ENCODE measurements at regions not wholly inside any gene's neighbourhood (a gene's known extent, or its start where the extent isn't known, plus 50 kb on each side); places are given as distances from the start of the nearest gene placed in this dataset.
"Not testable (repeated sequence)": the region's sequence is repeated elsewhere in the genome, so short reads cannot be mapped to it uniquely, and the experiment has no call there.

- H3K9me3 ChIP-seq (ENCODE audit: control insufficient read depth, low read length, poor library complexity, severe bottlenecking), result no peaks in the 10 kb centered on the region
- Mint-ChIP-seq H3K27ac (no peak overlapping the region), H3K27me3 (no peaks in the 10 kb centered on the region), H3K4me1 (no peaks in the 10 kb centered on the region), H3K36me3 (ENCODE audit: low read depth) (no peaks in the 10 kb centered on the region), H3K4me3 (no peak overlapping the region)
- DNase-seq, result no peak
- no peak for ATAC-seq
Measured at GRCh38 chr3:76300746-76301145, 515.4 kb upstream of the ZNF717 start.

- DNase-seq, result no peak
- no peak overlapping the region for H3K27ac Mint-ChIP-seq
- H3K36me3 Mint-ChIP-seq (ENCODE audit: low read depth), result no peaks in the 10 kb centered on the region
- ATAC-seq, result no peak
- no peaks in the 10 kb centered on the region for H3K9me3 ChIP-seq (ENCODE audit: control insufficient read depth, low read length, poor library complexity, severe bottlenecking)
- H3K4me3 Mint-ChIP-seq, result no peak overlapping the region
- H3K27me3 Mint-ChIP-seq, result no peaks in the 10 kb centered on the region
- no peaks in the 10 kb centered on the region for H3K4me1 Mint-ChIP-seq
Measured at GRCh38 chr3:76307556-76307955, 522.2 kb upstream of the ZNF717 start.

- no peaks in the 10 kb centered on the region for H3K9me3 ChIP-seq (ENCODE audit: control insufficient read depth, low read length, poor library complexity, severe bottlenecking)
- DNase-seq (no peak), ATAC-seq (no peak)
- Mint-ChIP-seq H3K4me3 (no peak overlapping the region), H3K4me1 (no peaks in the 10 kb centered on the region), H3K36me3 (ENCODE audit: low read depth) (no peaks in the 10 kb centered on the region), H3K27me3 (no peaks in the 10 kb centered on the region), H3K27ac (no peak overlapping the region)
Measured at GRCh38 chr3:76308541-76308940, 523.2 kb upstream of the ZNF717 start.

- H3K4me1 Mint-ChIP-seq, result no peaks in the 10 kb centered on the region
- DNase-seq (no peak), ATAC-seq (no peak)
- H3K4me3 Mint-ChIP-seq, result no peak overlapping the region
- no peaks in the 10 kb centered on the region for H3K36me3 Mint-ChIP-seq (ENCODE audit: low read depth)
- no peaks in the 10 kb centered on the region for H3K27me3 Mint-ChIP-seq
- no peak overlapping the region for H3K27ac Mint-ChIP-seq
- no peaks in the 10 kb centered on the region for H3K9me3 ChIP-seq (ENCODE audit: control insufficient read depth, low read length, poor library complexity, severe bottlenecking)
Measured at GRCh38 chr3:76310089-76310488, 524.7 kb upstream of the ZNF717 start.

- ATAC-seq (no peak), DNase-seq (no peak)
- Mint-ChIP-seq H3K4me1 (no peaks in the 10 kb centered on the region), H3K4me3 (no peak overlapping the region), H3K36me3 (ENCODE audit: low read depth) (no peaks in the 10 kb centered on the region), H3K27me3 (no peaks in the 10 kb centered on the region), H3K27ac (no peak overlapping the region)
- H3K9me3 ChIP-seq (ENCODE audit: control insufficient read depth, low read length, poor library complexity, severe bottlenecking), result no peaks in the 10 kb centered on the region
Measured at GRCh38 chr3:76310667-76311066, 525.3 kb upstream of the ZNF717 start.

- no peak overlapping the region for H3K27ac Mint-ChIP-seq
- H3K27me3 Mint-ChIP-seq, result no peaks in the 10 kb centered on the region
- ATAC-seq, result no peak
- H3K4me1 Mint-ChIP-seq, result no peaks in the 10 kb centered on the region
- H3K4me3 Mint-ChIP-seq, result no peak overlapping the region
- DNase-seq, result no peak
- no peaks in the 10 kb centered on the region for H3K36me3 Mint-ChIP-seq (ENCODE audit: low read depth)
- H3K9me3 ChIP-seq (ENCODE audit: control insufficient read depth, low read length, poor library complexity, severe bottlenecking), result no peaks in the 10 kb centered on the region
Measured at GRCh38 chr3:76311941-76312340, 526.6 kb upstream of the ZNF717 start.

- H3K9me3 ChIP-seq (ENCODE audit: control insufficient read depth, low read length, poor library complexity, severe bottlenecking); H3K4me1 Mint-ChIP-seq; H3K36me3 Mint-ChIP-seq (ENCODE audit: low read depth); H3K27me3 Mint-ChIP-seq; H3K27ac Mint-ChIP-seq; DNase-seq; ATAC-seq; H3K4me3 Mint-ChIP-seq: not testable (repeated sequence)
Measured at GRCh38 chr3:76315906-76316305, 530.6 kb upstream of the ZNF717 start.

GRCh38 chr3:76321614-76322013, 536.3 kb upstream of the ZNF717 start:
- ATAC-seq, result no peak
- no peaks in the 10 kb centered on the region for H3K36me3 Mint-ChIP-seq (ENCODE audit: low read depth)
- H3K4me1 Mint-ChIP-seq, result no peaks in the 10 kb centered on the region
- no peak overlapping the region for H3K4me3 Mint-ChIP-seq
- no peak overlapping the region for H3K27ac Mint-ChIP-seq
- DNase-seq, result no peak
- no peaks in the 10 kb centered on the region for H3K9me3 ChIP-seq (ENCODE audit: control insufficient read depth, low read length, poor library complexity, severe bottlenecking)
- H3K27me3 Mint-ChIP-seq, result no peaks in the 10 kb centered on the region

- no peak for ATAC-seq
- Mint-ChIP-seq H3K27me3 (no peaks in the 10 kb centered on the region), H3K4me3 (no peak overlapping the region), H3K27ac (no peak overlapping the region), H3K4me1 (no peaks in the 10 kb centered on the region), H3K36me3 (ENCODE audit: low read depth) (no peaks in the 10 kb centered on the region)
- H3K9me3 ChIP-seq (ENCODE audit: control insufficient read depth, low read length, poor library complexity, severe bottlenecking), result no peaks in the 10 kb centered on the region
- DNase-seq, result no peak
Measured at GRCh38 chr3:76324101-76324500, 538.8 kb upstream of the ZNF717 start.

- no peak for ATAC-seq
- no peak overlapping the region for H3K4me3 Mint-ChIP-seq
- H3K36me3 Mint-ChIP-seq (ENCODE audit: low read depth), result no peaks in the 10 kb centered on the region
- no peak overlapping the region for H3K27ac Mint-ChIP-seq
- DNase-seq, result no peak
- no peaks in the 10 kb centered on the region for H3K4me1 Mint-ChIP-seq
- no peaks in the 10 kb centered on the region for H3K27me3 Mint-ChIP-seq
- no peaks in the 10 kb centered on the region for H3K9me3 ChIP-seq (ENCODE audit: control insufficient read depth, low read length, poor library complexity, severe bottlenecking)
Measured at GRCh38 chr3:76345878-76346277, 560.5 kb upstream of the ZNF717 start.

GRCh38 chr3:76346690-76347089, 561.3 kb upstream of the ZNF717 start:
- no peaks in the 10 kb centered on the region for H3K9me3 ChIP-seq (ENCODE audit: control insufficient read depth, low read length, poor library complexity, severe bottlenecking)
- ATAC-seq, result no peak
- H3K27ac Mint-ChIP-seq, result no peak overlapping the region
- DNase-seq, result no peak
- H3K4me1 Mint-ChIP-seq, result no peaks in the 10 kb centered on the region
- no peaks in the 10 kb centered on the region for H3K36me3 Mint-ChIP-seq (ENCODE audit: low read depth)
- no peak overlapping the region for H3K4me3 Mint-ChIP-seq
- no peaks in the 10 kb centered on the region for H3K27me3 Mint-ChIP-seq

GRCh38 chr3:76349715-76350480, 564.5 kb upstream of the ZNF717 start:
- no peaks in the 10 kb centered on the region for H3K27me3 Mint-ChIP-seq

GRCh38 chr3:76352051-76352450, 566.7 kb upstream of the ZNF717 start:
- no peak overlapping the region for H3K27ac Mint-ChIP-seq
- no peaks in the 10 kb centered on the region for H3K36me3 Mint-ChIP-seq (ENCODE audit: low read depth)
- no peaks in the 10 kb centered on the region for H3K27me3 Mint-ChIP-seq
- H3K9me3 ChIP-seq (ENCODE audit: control insufficient read depth, low read length, poor library complexity, severe bottlenecking), result no peaks in the 10 kb centered on the region
- ATAC-seq (no peak), DNase-seq (no peak)
- H3K4me3 Mint-ChIP-seq, result no peak overlapping the region
- no peaks in the 10 kb centered on the region for H3K4me1 Mint-ChIP-seq

More at GRCh38 chr3:76349715-76350480, 564.5 kb upstream of the ZNF717 start:
- Mint-ChIP-seq H3K27ac (no peak overlapping the region), H3K4me3 (no peak overlapping the region), H3K4me1 (no peaks in the 10 kb centered on the region), H3K36me3 (ENCODE audit: low read depth) (no peaks in the 10 kb centered on the region)
- ATAC-seq, result no peak
- H3K9me3 ChIP-seq (ENCODE audit: control insufficient read depth, low read length, poor library complexity, severe bottlenecking), result no peaks in the 10 kb centered on the region
- no peak for DNase-seq

- Mint-ChIP-seq H3K4me3 (no peak overlapping the region), H3K27me3 (no peaks in the 10 kb centered on the region), H3K36me3 (ENCODE audit: low read depth) (no peaks in the 10 kb centered on the region), H3K27ac (no peak overlapping the region), H3K4me1 (no peaks in the 10 kb centered on the region)
- H3K9me3 ChIP-seq (ENCODE audit: control insufficient read depth, low read length, poor library complexity, severe bottlenecking), result no peaks in the 10 kb centered on the region
- ATAC-seq (no peak), DNase-seq (no peak)
Measured at GRCh38 chr3:76352511-76353284, 567.3 kb upstream of the ZNF717 start.
